ENCODE measurements at regions not wholly inside any gene's neighbourhood (a gene's known extent, or its start where the extent isn't known, plus 50 kb on each side); places are given as distances from the start of the nearest gene placed in this dataset.

GRCh38 chr7:10845225-10845624 is 128.4 kb upstream of the PHF14 start:
- TF ChIP-seq CTCF (IDR thresholded peaks at IDR 0.05; ENCODE audit: low read depth, low read length), result no peak

GRCh38 chr7:10855583-10855982 is 118.1 kb upstream of the PHF14 start:
- H3K4me3 ChIP-seq (ENCODE audit: low read depth, low read length), result no peak overlapping the region
- no peak for DNase-seq (ENCODE audit: low read depth)
- TF ChIP-seq MAX (IDR thresholded peaks at IDR 0.05; ENCODE audit: low read depth, low read length), result no peak
- TF ChIP-seq MYC (IDR thresholded peaks at IDR 0.05; ENCODE audit: low read depth, low read length), result no peak
- no peak for TF ChIP-seq POLR2A (IDR thresholded peaks at IDR 0.05; ENCODE audit: extremely low read depth, insufficient read length)
- TF ChIP-seq CTCF (IDR thresholded peaks at IDR 0.05; ENCODE audit: low read depth, low read length), result no peak

More at GRCh38 chr7:10845225-10845624, 128.4 kb upstream of the PHF14 start:
- H3K4me3 ChIP-seq (ENCODE audit: low read depth, low read length), result no peak overlapping the region
- DNase-seq (ENCODE audit: low read depth), result no peak

GRCh38 chr7:10860516-10860915 is 113.2 kb upstream of the PHF14 start:
- no peak for DNase-seq (ENCODE audit: low read depth)

GRCh38 chr7:10863476-10863875 is 110.2 kb upstream of the PHF14 start:
- no peak for DNase-seq (ENCODE audit: low read depth)
- no peak overlapping the region for H3K4me3 ChIP-seq (ENCODE audit: low read depth, low read length)
- no peak for TF ChIP-seq POLR2A (IDR thresholded peaks at IDR 0.05; ENCODE audit: extremely low read depth, insufficient read length)
- TF ChIP-seq MAX (IDR thresholded peaks at IDR 0.05; ENCODE audit: low read depth, low read length), result no peak
- TF ChIP-seq CTCF (IDR thresholded peaks at IDR 0.05; ENCODE audit: low read depth, low read length), result no peak

More at GRCh38 chr7:10860516-10860915, 113.2 kb upstream of the PHF14 start:
- TF ChIP-seq POLR2A (IDR thresholded peaks at IDR 0.05; ENCODE audit: extremely low read depth, insufficient read length) (no peak), MYC (IDR thresholded peaks at IDR 0.05; ENCODE audit: low read depth, low read length) (no peak), CTCF (IDR thresholded peaks at IDR 0.05; ENCODE audit: low read depth, low read length) (no peak), MAX (IDR thresholded peaks at IDR 0.05; ENCODE audit: low read depth, low read length) (no peak)
- H3K4me3 ChIP-seq (ENCODE audit: low read depth, low read length), result no peak overlapping the region

- TF ChIP-seq POLR2A (IDR thresholded peaks at IDR 0.05; ENCODE audit: extremely low read depth, insufficient read length) (no peak), CTCF (IDR thresholded peaks at IDR 0.05; ENCODE audit: low read depth, low read length) (no peak), MAX (IDR thresholded peaks at IDR 0.05; ENCODE audit: low read depth, low read length) (no peak), MYC (IDR thresholded peaks at IDR 0.05; ENCODE audit: low read depth, low read length) (no peak)
- DNase-seq (ENCODE audit: low read depth), result no peak
These were observed 99.0 kb upstream of the PHF14 start for GRCh38 chr7:10874666-10875065.

GRCh38 chr7:10875080-10875479 is 98.6 kb upstream of the PHF14 start:
- H3K4me3 ChIP-seq (ENCODE audit: low read depth, low read length), result no peak overlapping the region
- DNase-seq (ENCODE audit: low read depth), result no peak
- TF ChIP-seq POLR2A (IDR thresholded peaks at IDR 0.05; ENCODE audit: extremely low read depth, insufficient read length) (no peak), MAX (IDR thresholded peaks at IDR 0.05; ENCODE audit: low read depth, low read length) (no peak), CTCF (IDR thresholded peaks at IDR 0.05; ENCODE audit: low read depth, low read length) (no peak), MYC (IDR thresholded peaks at IDR 0.05; ENCODE audit: low read depth, low read length) (no peak)

More at GRCh38 chr7:10874666-10875065, 99.0 kb upstream of the PHF14 start:
- H3K4me3 ChIP-seq (ENCODE audit: low read depth, low read length), result no peak overlapping the region

Measured in NB4 (cell line).